IMR-90 (cell line): ENCODE measurements at regions not wholly inside any gene's neighbourhood (a gene's known extent, or its start where the extent isn't known, plus 50 kb on each side); places are given as distances from the start of the nearest gene placed in this dataset.

ENCODE experiments used
- ATAC-seq: fragments of 200-7000 bp; cut with Tn5 transposase; 2 replicates; pipeline ENCODE4 v1.9.1; 2020; ENCODE audit warnings: low read depth, mild to moderate bottlenecking, moderate library complexity
- BruUV-seq: library from RNA; stranded (reverse); fragments of 400-500 nt; replicated peaks from 2 replicates; lab custom pipeline; 2021; lab: Mats Ljungman, UMichigan
- CTCF ChIA-PET: fragments of 300-600 bp; formaldehyde crosslinking; extraction: SDS; loops from one replicate; lab custom pipeline; 2021; ENCODE audit warnings: antibody characterized with exemption; lab: Yijun Ruan, JAX
- POLR2A ChIA-PET: fragments of 300-600 bp; sonication (Branson Sonifier 250); formaldehyde crosslinking; loops from one replicate; lab custom pipeline; 2022; ENCODE audit warnings: antibody characterized with exemption; ENCODE audit not compliant: unreplicated experiment; lab: Charles Lee
- DNase-seq: peaks from one replicate; pipeline ENCODE4 v3.0.0; 2013
- H2AFZ ChIP-seq: replicated peaks from 2 replicates; pipeline ENCODE3; 2013; ENCODE audit warnings: low read length, mild to moderate bottlenecking; ENCODE audit not compliant: poor library complexity
- H2AK5ac ChIP-seq: 2 replicates; pipeline ENCODE4 v1.6.1; 2013; ENCODE audit warnings: low read depth, low read length, inconsistent platforms
- H2AK9ac ChIP-seq: replicated peaks from 2 replicates; pipeline ENCODE3; 2013; ENCODE audit warnings: mild to moderate bottlenecking, low read depth, low read length, moderate library complexity; ENCODE audit not compliant: poor library complexity
- H2BK120ac ChIP-seq: 2 replicates; pipeline ENCODE4 v1.6.1; 2013; ENCODE audit warnings: low read depth, low read length, inconsistent platforms
- H2BK15ac ChIP-seq: 3 replicates; pipeline ENCODE4 v1.6.1; 2013; ENCODE audit warnings: low read depth, low read length, inconsistent platforms
- H2BK20ac ChIP-seq: 2 replicates; pipeline ENCODE4 v1.6.1; 2013; ENCODE audit warnings: low read depth, mild to moderate bottlenecking, inconsistent platforms, low read length, moderate library complexity
- H2BK5ac ChIP-seq: 2 replicates; pipeline ENCODE4 v1.6.1; 2013; ENCODE audit warnings: mild to moderate bottlenecking, low read depth, low read length, inconsistent platforms; ENCODE audit not compliant: poor library complexity, severe bottlenecking
- H3K14ac ChIP-seq: replicated peaks from 2 replicates; pipeline ENCODE4 v1.6.1; 2013; ENCODE audit warnings: low read depth, low read length, inconsistent platforms
- H3K18ac ChIP-seq: 2 replicates; pipeline ENCODE4 v1.6.1; 2013; ENCODE audit warnings: low read depth, low read length, control low read depth
- H3K23ac ChIP-seq: 2 replicates; pipeline ENCODE4 v1.6.1; 2013; ENCODE audit warnings: low read depth, low read length, inconsistent platforms
- H3K27ac ChIP-seq: 2 replicates; pipeline ENCODE4 v1.5.1; 2013; ENCODE audit warnings: mild to moderate bottlenecking, control low read depth, low read length; ENCODE audit not compliant: insufficient read depth
- H3K27me3 ChIP-seq: 2 replicates; pipeline ENCODE4 v1.6.1; 2013; ENCODE audit warnings: low read length; ENCODE audit not compliant: control insufficient read depth, insufficient read depth
- H3K36me3 ChIP-seq: 2 replicates; pipeline ENCODE4 v1.6.1; 2013; ENCODE audit warnings: low read length, mixed read lengths; ENCODE audit not compliant: control insufficient read depth, insufficient read depth
- H3K4ac ChIP-seq: 2 replicates; pipeline ENCODE4 v1.6.1; 2013; ENCODE audit warnings: low read depth, low read length, inconsistent platforms
- H3K4me1 ChIP-seq: 2 replicates; pipeline ENCODE4 v1.6.1; 2013; ENCODE audit warnings: low read length, mixed read lengths; ENCODE audit not compliant: control insufficient read depth, insufficient read depth
- H3K4me2 ChIP-seq: 2 replicates; pipeline ENCODE4 v1.6.1; 2013; ENCODE audit warnings: low read depth, mild to moderate bottlenecking, control low read depth, low read length, moderate library complexity
- H3K4me3 ChIP-seq: 2 replicates; pipeline ENCODE4 v1.5.1; 2013; ENCODE audit warnings: low read depth, mild to moderate bottlenecking, control low read depth, low read length, moderate library complexity; ENCODE audit not compliant: insufficient read depth
- H3K56ac ChIP-seq: 2 replicates; pipeline ENCODE4 v1.6.1; 2013; ENCODE audit warnings: low read length, inconsistent platforms; ENCODE audit not compliant: insufficient read depth; ENCODE audit errors: extremely low read depth
- H3K79me1 ChIP-seq, 2 experiments: 2 replicates each; pipeline ENCODE4 v1.6.1; 2013; ENCODE audit warnings: low read length in 2 of 2, inconsistent platforms in 1 of 2, low read depth in 1 of 2
- H3K9ac ChIP-seq: 2 replicates; pipeline ENCODE4 v1.6.1; 2013; ENCODE audit warnings: low read depth, low read length, control low read depth
- H3K9me1 ChIP-seq: 2 replicates; pipeline ENCODE4 v1.6.1; 2013; ENCODE audit warnings: low read length, inconsistent platforms; ENCODE audit not compliant: insufficient read depth
- H3K9me3 ChIP-seq: 2 replicates; pipeline ENCODE4 v1.6.1; 2013; ENCODE audit warnings: low read length; ENCODE audit not compliant: control insufficient read depth, insufficient read depth
- H4K20me1 ChIP-seq: 2 replicates; pipeline ENCODE4 v1.6.1; 2013; ENCODE audit warnings: low read length, inconsistent platforms; ENCODE audit not compliant: insufficient read depth
- H4K5ac ChIP-seq: 2 replicates; pipeline ENCODE4 v1.6.1; 2013; ENCODE audit warnings: mild to moderate bottlenecking, low read depth, low read length, control low read depth
- H4K8ac ChIP-seq, 2 experiments: 2 replicates each; pipeline ENCODE4 v1.6.1; 2013; ENCODE audit warnings: low read depth in 2 of 2, low read length in 2 of 2, control low read depth in 1 of 2, inconsistent platforms in 1 of 2
- H4K91ac ChIP-seq: 2 replicates; pipeline ENCODE4 v1.6.1; 2013; ENCODE audit warnings: low read depth, low read length, inconsistent platforms; ENCODE audit not compliant: insufficient read depth
- BHLHE40 ChIP-seq: fragments of 150-350 bp; IDR thresholded peaks from 2 replicates; pipeline ENCODE4 v1.6.1; 2016; ENCODE audit warnings: mild to moderate bottlenecking, low read depth, low read length
- CHD1 ChIP-seq: IDR thresholded peaks from 2 replicates; pipeline ENCODE4 v1.6.1; 2012; ENCODE audit warnings: low read depth, low read length, improper control_type of control experiment
- FOS ChIP-seq: fragments of 150-350 bp; IDR thresholded peaks from 2 replicates; pipeline ENCODE4 v1.6.1; 2016; ENCODE audit warnings: low read depth, low read length
- WGBS, 2 experiments: methylation state at CpG; one replicate each; pipeline versions ENCODE4 v1.1.5 to v1.1.7; 2013; ENCODE audit warnings: missing lambda C conversion rate in 2 of 2; ENCODE audit not compliant: insufficient read length in 1 of 2; ENCODE audit errors: extremely low coverage in 2 of 2; 5-methylcytosine and 5-hydroxymethylcytosine counted together
- dilution Hi-C: fragments of 300-500 bp; cut with HindIII; formaldehyde crosslinking; loops from one replicate; pipeline ENCODE4 v1.14.3; 2018; ENCODE audit warnings: low sequenced_read_pairs; ENCODE audit not compliant: unreplicated experiment
- in situ Hi-C: fragments of 300-500 bp; cut with MboI; formaldehyde crosslinking; loops from 3 replicates; pipeline ENCODE4 v1.14.3; 2019; ENCODE audit warnings: low sequenced_read_pairs, inconsistent platforms, mixed read lengths
- intact Hi-C: fragments of 100-400 bp; cut with micrococcal nuclease; formaldehyde crosslinking; loops from 2 replicates; pipeline ENCODE4 v1.10.0; 2022

DNA sequence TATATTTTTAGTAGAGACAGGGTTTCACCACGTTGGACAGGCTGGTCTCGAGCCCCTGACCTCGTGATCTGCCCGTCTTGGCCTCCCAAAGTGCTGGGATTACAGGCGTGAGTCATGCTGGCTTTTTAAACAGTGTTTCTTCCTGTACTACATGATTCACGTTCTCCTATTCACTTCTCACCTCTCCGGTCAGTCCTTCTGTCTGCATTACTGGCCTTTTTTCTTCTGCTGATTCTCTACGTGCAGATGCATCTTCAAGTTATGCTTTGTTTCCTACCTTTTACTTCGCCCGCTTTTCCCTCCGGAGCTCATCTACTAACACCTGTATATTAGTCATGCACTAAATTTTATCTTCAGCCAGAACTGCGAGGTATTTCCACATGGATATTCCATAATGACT is 296.2 kb upstream of the FLRT2 start:
- intact Hi-C loops = no loop called here
- H4K91ac ChIP-seq = no peak overlapping the region
- H3K4me2 ChIP-seq = peak overlapping the region; percentile 5; the same call in 1 of the 2 replicates
- H2AK5ac ChIP-seq = no peak overlapping the region
- H3K4me3 ChIP-seq = no peak overlapping the region
- no peak overlapping the region for H2AFZ ChIP-seq
- H3K4me1 ChIP-seq = peaks cover 4% of the 10 kb centered on the region; the same call in 1 of the 2 replicates
- no peak overlapping the region for H3K9ac ChIP-seq
- CTCF ChIA-PET = interaction anchor here (0.9 kb wide), 1 partner anchor 11 kb away, joined by 3 read pairs; no protein-coding TSS in a partner anchor
- H4K8ac ChIP-seq = no peak overlapping the region
- DNase-seq (peak; percentile 80), ATAC-seq (peak; percentile 90)
- no peaks in the 10 kb centered on the region for H3K79me1 ChIP-seq
- H3K27ac ChIP-seq = no peak overlapping the region
- H4K5ac ChIP-seq = no peak overlapping the region
- H3K36me3 ChIP-seq = no peaks in the 10 kb centered on the region
- WGBS, 2 experiments = 45% methylated on average over 10 of the region's 12 CpGs; no CpG with 5 or more reads in 1 of the 2 experiments
- dilution Hi-C loops = no loop called here
- no peak overlapping the region for H2BK20ac ChIP-seq
- no peak overlapping the region for H3K14ac ChIP-seq
- no peak overlapping the region for H3K4ac ChIP-seq
- H2AK9ac ChIP-seq = no peak overlapping the region
- H3K27me3 ChIP-seq = no peaks in the 10 kb centered on the region
- POLR2A ChIA-PET = no interaction called here
- no peak overlapping the region for H2BK15ac ChIP-seq
- no TSS peak for BruUV-seq
- in situ Hi-C loops = no loop called here
- peak overlapping the region; percentile 9; the same call in 1 of the 2 replicates for H2BK120ac ChIP-seq
- H3K9me1 ChIP-seq = peaks cover 3% of the 10 kb centered on the region; the same call in 1 of the 2 replicates
- H3K18ac ChIP-seq = no peak overlapping the region
- TF ChIP-seq FOS (peak; percentile 41; the same call in 1 of the 2 replicates), BHLHE40 (peak; percentile 40; the same call in 1 of the 2 replicates), CHD1 (no peak)
- no peaks in the 10 kb centered on the region for H3K9me3 ChIP-seq
- no peak overlapping the region for H3K56ac ChIP-seq
- H2BK5ac ChIP-seq = peak overlapping the region; percentile 25
- H3K23ac ChIP-seq = no peak overlapping the region
- H4K20me1 ChIP-seq = no peaks in the 10 kb centered on the region
